A172 (cell line): ENCODE measurements at regions not wholly inside any gene's neighbourhood (a gene's known extent, or its start where the extent isn't known, plus 50 kb on each side); places are given as distances from the start of the nearest gene placed in this dataset.

ENCODE experiments used
- DNase-seq: peaks from one replicate; pipeline ENCODE4 v3.0.0-alpha.2; 2015; ENCODE audit warnings: low spot score

DNA sequence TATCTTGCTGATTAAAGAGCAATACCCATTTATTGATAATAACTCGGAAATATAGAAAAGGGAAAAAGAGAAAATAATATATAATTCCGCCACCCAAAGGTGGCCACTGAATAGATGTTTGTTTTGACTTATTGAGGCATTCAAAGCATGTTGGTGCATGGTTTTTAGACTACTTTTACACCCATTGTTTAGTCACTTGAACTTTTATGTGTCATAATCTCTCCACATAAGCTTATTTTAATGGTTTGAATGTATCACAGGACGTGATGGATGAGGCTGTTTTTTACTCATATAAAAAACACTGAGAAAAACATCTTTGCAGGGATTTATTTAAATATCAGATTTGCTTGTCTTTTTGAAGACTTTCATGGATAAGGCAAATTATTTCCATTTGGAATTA, 120.4 kb downstream of the ACKR3 start:
- DNase-seq: no peak

DNA sequence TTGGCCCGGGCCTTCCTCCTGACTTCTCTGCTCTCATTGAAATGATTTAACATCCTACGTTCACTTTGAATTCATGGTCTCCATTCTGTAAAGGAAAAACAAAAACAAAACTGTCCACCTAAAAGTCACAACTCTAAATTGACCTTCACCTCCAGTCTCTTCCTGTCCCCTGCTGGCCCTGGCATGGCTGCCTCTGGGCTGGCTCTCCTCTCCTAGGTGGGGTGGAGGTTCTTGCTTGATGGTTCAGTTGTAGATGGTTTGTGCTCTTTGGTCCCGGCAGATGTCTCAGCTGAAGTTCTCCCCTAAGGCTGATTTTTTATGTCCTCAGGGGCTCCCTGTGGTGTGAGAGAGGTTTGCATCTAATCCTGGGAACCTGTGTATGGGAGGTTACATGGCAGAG, 121.1 kb downstream of the ACKR3 start:
- no peak for DNase-seq

DNA sequence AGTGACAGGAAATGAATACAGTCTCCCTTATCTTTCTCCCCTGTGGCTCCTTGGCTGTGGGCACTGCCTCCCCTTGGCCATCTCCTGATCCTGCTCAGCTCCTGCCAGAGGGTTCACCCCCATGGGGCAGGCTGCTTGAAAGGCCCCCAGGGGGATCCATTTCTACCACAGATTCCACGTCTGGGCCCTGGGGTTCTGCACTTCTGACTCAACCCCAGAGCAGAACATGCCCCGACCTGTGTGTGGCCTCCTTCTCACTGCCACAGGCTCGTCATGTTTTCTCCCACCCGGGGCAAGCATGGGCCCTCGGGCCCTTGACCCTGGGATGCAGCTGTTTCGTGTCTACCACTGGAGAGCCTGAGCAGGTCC, 122.2 kb downstream of the ACKR3 start:
- peak; percentile 58 for DNase-seq

DNA sequence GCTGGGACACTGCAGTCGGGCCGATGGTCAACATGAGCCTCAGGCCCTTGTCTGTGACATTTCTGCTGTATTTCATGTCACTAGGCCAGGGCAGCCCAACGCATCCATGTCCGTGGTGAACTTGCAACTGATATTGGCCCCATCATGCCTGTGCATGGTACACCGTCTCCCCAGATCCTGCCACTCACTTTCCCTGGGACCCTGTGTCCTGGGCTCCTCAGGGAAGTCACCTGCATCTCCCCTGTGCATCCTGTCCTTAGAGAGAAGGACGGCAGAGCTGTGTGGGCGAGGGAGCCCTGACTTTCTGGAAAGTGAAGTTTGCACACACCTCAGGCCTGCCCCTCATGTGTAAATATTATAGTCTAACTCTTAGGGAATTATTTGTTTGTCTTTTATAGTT, 123.3 kb downstream of the ACKR3 start:
- no peak for DNase-seq

DNA sequence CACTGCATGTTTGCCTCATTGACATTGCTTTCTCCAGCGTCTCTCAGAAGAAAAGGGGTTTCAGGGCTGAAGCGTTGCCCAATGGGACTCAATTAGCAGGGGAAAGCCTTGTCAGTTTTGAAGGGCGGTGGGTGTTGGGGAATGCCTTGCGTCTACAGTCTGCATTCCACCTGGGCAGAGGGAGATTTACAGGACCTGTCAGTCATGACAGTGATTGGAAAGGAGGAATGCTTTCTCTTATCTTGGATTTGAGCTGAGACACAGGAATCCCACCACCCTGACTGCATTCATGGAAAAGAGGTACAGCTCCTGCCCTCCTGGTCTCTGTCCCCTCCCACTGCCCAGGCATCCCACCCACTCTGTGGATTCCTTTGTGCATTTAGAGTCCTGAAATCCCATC, 123.9 kb downstream of the ACKR3 start:
- no peak for DNase-seq

DNA sequence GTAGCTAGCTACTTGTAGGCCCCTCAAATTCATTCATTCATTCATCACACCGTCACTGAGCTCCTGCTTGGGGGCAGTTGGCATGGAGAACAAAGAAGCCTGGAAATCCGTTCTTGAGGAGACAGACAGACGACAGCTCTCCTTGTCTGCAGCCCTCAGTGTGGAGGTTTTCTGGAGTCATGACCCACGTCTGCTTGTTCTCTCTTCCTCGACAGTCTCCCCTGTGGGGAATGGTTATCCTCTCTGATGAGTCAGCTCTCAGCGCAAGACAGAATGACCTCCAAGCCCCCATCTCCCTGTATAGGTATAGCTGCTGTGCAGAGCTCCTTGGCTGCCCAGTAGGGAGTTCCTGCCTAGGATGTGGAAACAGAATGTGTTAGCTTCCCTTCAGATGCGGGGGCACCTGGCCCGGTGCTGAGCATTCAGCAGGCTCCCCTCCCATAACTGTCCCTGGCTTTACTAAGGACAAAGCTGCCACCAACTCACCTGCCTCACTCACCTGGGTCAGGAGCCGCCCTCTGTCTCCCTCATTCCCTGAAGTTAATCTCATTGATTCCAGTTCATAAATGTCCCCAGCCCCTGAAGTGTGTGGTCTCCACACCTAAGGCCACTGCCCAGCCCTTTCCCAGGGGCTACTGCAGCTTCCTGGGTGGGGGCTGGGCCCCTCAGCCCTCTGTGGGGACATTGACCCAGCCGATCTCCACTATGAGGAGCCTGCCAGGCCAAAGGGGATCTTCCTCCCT, 124.7 kb downstream of the ACKR3 start:
- no peak for DNase-seq

DNA sequence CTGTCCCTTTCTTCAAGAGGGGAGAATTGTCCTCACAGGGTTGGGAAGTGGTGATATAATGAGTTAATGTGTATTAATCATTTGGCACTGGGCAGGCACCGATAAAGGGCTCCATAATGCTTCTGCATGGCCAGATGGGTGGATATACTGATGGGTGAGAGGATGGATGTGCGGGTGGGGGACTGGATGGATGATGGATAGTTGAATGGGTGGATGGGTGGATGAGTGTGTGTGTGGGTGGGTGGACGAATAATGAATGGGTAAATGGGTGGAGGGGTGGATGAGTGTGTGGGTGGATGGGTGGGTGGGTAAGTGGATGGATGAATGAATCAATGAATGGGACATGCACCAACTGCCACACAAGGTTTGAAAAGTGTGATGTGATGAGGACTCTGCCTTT, 127.2 kb downstream of the ACKR3 start:
- no peak for DNase-seq

DNA sequence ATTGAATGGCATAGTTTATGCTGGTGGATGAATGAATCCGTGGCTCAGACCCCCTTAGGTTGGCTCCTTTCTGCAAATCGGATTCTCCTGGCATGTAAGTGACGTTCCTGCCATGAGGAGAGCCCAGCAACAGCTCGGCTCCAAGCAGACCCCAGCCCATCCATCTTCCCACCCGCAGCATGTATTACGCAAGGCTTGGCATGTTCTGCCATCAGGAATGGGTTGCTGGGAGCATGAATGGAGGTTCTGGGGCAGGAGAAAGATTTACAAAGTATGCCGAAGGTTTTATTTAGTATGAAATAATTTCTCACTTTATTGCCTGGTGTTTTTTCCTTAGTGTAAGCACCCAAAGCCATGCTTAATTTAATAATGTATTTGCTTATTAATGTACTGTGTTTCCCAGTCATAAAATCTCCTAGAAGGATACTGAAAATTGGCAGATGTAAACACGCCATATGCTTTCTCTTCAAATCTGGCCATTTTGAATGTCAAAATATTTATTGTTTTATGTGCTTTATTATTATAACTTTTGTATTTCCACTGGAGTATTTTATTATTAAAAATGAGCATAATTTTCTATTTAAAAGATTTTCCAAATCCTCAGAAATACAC, 128.5 kb downstream of the ACKR3 start:
- DNase-seq: no peak

DNA sequence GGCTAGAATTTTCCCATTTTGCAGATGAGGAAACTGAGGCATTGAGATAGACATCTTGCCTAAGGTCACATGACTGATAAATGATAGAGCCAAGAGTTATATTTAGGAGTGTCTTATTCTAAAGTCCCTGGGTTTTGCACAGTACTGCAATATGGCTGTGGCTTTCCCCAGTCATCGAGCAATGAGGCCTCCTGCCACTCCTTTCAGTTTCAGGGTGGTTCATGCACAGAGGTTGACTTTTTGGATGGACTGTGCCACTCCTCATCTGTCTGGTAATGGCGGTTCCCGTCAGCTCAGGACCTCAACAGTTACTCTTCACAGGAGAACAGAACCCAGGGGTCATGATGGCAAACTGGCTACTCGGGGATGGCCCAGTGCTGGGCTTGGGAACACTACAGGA, 131.1 kb downstream of the ACKR3 start:
- no peak for DNase-seq

DNA sequence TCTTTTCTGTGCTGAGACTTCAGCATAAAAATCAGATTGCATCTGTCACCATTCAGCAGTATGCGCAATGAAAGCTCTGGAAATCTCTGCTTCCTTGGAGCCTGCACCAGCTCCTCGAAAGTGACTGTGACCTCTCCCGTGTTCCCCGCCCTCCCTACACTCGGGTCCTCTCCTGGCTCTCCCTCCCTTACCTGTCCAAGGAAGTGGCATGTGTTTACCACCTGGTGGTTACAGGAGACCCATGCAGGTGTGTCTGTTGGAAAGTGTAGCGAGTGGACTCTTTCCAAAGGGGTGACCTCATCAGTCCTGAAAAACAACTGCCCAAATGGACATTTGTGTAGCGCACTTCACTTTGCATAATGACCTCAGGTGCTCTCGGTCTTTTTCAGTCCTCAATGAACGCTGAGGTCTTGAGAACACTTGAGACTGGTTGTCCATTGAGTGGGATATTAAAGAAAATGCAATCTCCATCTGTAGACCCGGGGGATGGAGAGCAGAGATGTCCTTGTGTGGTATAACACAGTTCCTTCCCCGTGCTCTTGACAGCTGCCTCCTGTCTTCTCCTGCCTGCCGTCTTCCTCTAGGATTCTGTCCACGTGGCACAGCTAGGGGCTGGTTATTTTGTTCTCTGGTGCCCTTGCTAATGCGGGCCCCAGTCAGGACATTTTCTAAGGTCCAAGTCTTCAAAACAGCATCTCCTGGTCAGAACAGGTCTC, 133.2 kb downstream of the ACKR3 start:
- DNase-seq: no peak

DNA sequence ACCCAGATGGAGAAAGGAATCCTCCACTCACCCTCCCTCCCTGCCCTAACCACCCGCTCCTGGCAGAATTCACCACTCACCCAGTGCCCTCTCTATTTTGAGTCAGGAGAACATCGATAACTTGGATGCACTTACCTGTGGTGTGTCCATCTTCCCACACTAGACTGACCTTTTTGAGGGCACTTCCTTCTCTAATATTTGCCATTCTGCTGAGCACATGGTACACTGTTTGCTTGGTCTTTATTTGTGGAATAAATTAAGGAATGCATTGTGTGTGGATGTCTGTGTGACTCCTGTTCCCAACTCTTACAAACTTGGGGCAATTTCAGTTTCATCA, 133.7 kb downstream of the ACKR3 start:
- DNase-seq: no peak

DNA sequence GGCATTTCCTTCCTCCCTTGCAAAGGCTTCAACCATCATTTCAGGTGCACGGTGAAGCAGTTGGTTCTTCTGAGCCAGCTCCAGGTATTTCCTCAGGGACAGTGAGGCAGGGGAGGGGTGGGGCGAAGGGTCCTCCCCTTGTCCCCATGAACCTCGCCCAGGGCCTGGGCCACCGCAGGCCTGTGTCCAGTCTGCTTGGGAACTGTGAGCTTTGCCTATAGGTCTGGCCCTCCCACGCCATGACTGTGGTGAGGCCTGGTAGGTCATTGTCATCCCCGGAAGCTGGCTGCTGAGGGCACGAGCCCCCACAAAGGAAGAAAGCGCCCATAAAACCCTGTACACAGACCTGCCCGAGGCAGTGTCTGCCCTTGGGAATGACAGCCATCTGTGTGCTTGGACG, 134.3 kb downstream of the ACKR3 start:
- no peak for DNase-seq

DNA sequence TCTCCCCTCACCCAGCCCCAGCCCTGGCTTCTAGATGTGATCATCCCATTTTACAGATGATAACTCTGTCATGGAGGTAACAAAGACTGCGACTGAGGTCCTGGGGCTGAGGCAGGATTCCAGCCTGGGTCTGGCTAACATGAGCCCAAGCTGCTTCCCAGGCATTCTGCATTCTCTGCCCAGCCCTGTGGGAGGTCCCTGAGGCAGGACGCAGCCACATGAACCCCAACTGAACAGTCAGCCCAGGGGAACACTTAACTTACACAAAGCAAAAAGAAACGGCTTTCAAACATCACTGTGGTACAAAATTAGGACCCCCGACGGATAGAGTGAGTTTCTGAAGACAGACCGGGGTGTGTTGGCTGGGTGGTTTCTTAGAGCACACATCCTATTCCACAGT, 135.3 kb downstream of the ACKR3 start:
- DNase-seq: no peak

DNA sequence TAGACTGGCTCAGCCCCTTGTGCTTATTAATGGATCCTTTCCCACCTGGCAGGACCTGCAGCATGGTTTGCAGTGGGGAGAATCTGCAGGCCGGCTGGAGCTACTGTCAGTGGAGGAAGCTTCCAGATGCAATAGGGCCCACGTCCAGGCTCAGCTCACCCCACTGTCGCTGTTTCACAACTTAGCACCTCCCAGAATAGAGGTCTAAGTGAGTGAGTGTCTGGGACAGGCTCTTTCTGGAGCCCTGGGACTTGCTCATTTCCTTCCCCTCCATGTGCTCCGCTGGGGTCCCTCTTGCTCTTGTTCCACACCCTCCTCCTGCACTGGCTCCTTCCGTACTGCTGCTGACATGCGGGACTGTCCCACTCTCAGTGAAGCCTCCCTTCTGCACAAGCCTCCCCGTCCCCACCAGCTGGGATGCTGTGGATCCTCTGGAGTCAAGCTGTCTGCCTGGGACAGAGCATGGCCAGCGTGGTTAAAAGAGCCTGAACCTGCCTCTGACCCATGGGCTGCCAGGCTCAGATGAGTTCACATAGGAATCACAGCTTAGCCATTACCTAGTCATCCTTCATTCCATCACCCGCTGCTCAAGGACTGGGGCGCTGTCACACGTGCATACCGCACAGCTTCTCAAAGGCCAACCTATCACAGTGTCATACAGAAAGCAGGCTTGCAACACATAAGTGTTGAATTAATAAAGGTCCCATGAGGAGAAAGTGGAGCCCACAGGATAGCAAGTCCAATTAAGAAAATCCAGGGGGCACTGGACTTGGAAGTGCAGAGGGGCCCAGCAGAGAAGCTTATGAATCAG, 135.9 kb downstream of the ACKR3 start:
- no peak for DNase-seq

DNA sequence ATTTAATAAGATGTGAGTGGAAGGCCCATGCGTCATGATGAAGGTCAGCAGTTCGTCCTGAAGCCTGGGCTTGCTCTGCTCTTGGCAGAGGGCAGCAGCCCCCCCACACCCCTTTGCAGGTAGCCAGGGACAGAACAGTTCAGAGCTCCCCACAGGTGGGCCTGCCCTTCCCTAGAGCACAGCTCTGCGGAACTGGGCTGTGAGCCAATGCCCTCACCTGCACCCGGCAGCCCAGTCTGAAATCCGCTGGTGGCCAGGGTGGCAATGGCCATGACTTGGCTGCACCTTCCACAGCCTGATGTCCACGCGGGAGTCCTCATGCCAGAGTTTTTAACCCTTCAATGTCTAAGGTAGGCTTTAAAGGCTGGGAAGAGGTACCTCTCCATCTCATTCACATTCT, 136.7 kb downstream of the ACKR3 start:
- no peak for DNase-seq

DNA sequence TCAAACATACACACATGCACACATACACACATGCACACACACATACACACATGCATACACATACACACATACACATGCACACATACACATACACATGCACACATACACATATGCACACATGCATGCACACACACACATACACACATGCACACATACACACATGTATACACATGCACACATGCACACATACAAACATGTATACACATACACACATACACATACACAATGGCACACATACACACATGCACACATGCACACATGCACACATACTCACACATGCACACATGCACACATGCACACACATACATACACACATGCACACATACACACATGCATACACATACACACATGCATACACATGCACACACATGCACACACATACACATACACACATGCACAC, 137.2 kb downstream of the ACKR3 start:
- DNase-seq: no peak

DNA sequence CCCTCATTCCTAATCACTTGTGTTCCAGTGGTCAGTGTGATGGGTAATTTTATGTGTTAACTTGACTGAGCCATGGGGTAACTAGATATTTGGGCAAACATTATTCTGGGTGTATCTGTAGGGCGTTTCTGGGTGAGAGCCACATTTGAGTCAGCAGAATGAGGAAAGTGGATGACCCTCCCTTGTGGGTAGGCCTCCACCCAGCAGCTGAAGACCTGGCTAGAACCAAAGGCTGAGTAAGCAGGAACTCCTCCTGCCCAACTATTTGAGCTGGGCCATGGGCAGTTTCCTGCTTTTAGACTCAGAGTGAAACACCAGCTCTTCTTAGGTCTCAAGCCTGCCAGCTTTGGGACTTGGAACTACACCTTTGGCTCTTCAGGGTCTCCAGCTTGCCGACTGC, 141.8 kb downstream of the ACKR3 start:
- peak; percentile 67 for DNase-seq

DNA sequence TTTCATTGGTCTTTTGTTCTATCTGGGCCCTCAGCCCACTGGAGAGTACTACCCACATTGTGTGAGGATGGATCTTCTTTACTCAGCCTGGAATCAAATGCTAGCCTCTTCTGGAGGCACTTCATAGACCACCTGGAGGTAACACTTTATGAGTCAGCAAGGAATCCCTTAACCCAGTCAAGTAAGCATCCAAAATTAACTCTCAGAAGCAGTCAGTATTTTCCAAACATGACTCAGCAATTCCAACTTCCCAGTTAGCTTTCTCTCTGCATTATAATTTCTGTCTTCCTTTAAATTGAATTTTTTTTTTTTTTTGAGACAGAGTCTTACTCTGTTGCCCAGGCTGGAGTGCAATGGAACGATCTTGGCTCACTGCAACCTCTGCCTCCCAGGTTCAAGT, 142.7 kb downstream of the ACKR3 start:
- DNase-seq: peak; percentile 60

DNA sequence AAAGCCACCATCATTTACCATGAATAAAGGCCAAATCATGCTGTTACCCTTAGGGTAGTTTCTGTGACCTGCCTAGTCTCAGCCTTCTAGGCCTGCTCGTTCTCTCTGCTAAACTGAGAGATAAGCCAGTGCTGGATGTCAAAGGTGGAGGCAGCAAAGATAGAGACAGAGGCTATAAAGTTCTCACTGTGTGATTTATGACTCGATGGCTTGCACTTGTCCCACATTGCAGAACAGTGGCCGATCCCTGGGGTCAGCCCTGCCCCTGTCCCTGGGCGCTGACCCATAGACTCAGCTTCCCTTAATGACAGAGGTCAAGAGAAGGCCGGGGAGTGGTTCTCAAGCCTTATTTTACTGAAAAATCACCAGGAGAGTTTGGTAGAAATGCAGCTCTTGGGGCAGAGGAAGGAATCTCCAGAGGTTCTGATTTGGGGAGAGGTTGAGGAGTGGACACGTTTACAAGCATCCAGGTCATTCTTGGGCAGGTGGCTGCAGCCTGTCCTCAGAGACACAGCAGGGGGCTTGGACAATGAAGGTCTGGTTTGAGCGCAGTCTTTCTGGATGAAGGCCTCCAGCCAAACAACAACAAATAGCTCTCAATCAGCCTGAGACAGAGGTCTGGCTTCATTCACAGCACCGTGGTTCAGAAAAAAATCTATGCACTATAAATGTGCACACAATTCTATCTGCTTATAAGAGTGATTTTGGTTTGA, 143.5 kb downstream of the ACKR3 start:
- no peak for DNase-seq

DNA sequence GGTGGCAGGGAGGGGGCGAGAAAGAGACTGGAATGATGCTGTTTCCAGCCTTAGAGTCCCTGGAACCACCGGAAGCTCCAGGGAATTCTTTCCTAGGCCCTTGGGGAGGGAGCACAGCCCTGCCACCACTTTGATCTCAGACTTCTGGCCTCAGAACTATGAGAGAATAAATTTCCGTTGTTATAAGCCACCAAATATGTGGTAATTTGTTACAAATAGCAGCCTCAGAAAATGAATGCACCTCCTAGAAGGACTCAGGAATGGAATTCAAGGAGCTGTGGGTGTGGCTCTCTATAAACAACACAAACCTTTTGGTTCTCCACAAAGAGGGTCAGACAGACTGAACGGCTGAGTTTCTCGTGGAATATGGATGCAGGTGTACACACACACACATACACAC, 144.5 kb downstream of the ACKR3 start:
- DNase-seq: peak; percentile 52

DNA sequence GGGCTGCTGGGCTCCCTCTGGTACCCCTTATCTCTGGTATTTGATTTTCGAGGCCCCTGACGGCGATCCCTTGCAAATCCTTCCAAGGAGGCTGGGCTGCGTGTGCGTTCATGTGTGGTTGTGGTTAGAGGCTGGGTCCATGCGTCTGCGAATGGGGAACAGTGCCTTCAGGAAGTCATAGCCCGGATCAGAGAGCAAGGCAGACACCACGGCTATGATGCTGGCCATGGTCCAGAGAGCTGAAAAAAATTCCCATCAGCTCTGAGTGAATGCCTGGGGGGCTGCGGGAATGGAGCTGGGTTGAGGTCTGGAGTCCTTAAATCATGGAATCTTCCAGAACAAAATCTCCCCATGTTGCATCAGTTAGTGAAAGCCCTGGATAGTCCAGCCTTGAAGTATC, 145.5 kb downstream of the ACKR3 start:
- DNase-seq: no peak

DNA sequence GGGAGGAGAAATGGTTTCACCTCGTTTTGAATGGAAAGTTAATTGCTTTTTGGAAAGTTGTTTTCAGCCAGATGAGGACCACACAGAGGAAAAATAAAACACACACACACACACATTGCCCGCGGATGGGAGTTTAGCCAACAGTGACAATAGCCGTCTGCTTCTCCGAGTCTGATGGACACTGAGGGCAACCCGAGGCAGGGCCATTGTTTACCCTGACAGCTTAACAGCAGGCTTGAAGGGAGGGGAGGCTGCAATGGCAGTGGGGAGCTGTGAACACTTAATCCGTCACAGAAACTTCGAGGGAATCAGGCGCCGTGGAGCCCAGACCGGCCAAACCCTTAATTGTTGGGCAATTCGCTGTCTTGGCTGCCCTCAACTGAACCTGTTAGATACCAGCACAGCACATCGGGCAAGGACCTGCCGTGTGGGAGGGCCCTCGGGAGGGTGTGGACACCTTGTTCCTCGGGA, 145.9 kb downstream of the ACKR3 start:
- DNase-seq: no peak
